ENCODE measurements at regions not wholly inside any gene's neighbourhood (a gene's known extent, or its start where the extent isn't known, plus 50 kb on each side); places are given as distances from the start of the nearest gene placed in this dataset.

DNA sequence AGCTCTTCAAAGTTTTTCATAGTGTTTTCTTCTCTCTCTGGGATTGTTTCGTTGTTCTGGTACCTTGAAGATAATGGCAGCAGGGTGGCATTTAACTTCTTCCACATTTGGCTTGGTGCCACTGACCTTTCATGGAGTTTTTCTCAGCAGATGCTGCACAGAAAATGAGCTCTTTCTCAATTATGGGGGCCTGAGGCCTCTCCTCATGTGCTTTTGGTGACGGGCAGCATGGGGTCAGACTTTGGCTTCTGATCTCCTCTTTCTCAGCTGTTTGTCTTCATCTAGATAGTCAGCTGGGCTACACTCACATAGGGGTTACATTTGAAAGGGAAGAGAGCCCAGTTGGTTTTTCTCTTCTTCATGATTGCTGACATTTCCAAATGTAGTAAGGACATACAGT, 76.3 kb downstream of the FAT3 start:
- TF ChIP-seq, protein P1, sequence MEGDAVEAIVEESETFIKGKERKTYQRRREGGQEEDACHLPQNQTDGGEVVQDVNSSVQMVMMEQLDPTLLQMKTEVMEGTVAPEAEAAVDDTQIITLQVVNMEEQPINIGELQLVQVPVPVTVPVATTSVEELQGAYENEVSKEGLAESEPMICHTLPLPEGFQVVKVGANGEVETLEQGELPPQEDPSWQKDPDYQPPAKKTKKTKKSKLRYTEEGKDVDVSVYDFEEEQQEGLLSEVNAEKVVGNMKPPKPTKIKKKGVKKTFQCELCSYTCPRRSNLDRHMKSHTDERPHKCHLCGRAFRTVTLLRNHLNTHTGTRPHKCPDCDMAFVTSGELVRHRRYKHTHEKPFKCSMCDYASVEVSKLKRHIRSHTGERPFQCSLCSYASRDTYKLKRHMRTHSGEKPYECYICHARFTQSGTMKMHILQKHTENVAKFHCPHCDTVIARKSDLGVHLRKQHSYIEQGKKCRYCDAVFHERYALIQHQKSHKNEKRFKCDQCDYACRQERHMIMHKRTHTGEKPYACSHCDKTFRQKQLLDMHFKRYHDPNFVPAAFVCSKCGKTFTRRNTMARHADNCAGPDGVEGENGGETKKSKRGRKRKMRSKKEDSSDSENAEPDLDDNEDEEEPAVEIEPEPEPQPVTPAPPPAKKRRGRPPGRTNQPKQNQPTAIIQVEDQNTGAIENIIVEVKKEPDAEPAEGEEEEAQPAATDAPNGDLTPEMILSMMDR (IDR thresholded peaks at IDR 0.05; ENCODE audit: unreplicated experiment), result no peak
- no peaks in the 10 kb centered on the region for H3K27me3 Mint-ChIP-seq
- H3K4me3 Mint-ChIP-seq (ENCODE audit: low read depth), result no peak overlapping the region
- H3K36me3 Mint-ChIP-seq (ENCODE audit: insufficient read depth), result no peaks in the 10 kb centered on the region
- no peaks in the 10 kb centered on the region for H3K4me1 Mint-ChIP-seq (ENCODE audit: low read depth)
- H3K9me3 Mint-ChIP-seq (ENCODE audit: low read depth), result no peaks in the 10 kb centered on the region
- no peak overlapping the region for H3K27ac Mint-ChIP-seq
- DNase-seq (ENCODE audit: low spot score, unreplicated experiment), result no peak

DNA sequence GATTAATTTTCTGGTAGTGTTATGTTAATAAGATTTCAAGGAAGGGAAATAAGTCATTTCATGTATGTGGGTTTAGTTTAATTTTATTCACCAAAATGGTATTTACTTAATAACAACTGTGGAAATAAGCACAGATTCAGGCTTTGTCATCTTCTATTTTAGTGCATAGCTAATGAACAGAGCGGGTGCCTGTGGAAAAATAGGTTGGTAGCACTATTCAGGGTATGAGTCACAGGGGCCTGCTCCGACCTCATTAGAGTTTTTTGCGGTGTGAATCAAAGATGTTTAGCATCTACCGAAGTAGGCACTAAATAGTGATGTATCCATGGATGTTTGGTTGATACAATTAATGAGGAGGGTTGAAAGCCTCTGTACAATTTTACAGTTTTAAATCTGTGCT, 78.2 kb downstream of the FAT3 start:
- Mint-ChIP-seq H3K27me3 (no peaks in the 10 kb centered on the region), H3K4me3 (ENCODE audit: low read depth) (no peak overlapping the region), H3K4me1 (ENCODE audit: low read depth) (no peaks in the 10 kb centered on the region), H3K27ac (no peak overlapping the region), H3K9me3 (ENCODE audit: low read depth) (no peaks in the 10 kb centered on the region), H3K36me3 (ENCODE audit: insufficient read depth) (no peaks in the 10 kb centered on the region)
- TF ChIP-seq, protein P1 (IDR thresholded peaks at IDR 0.05; ENCODE audit: unreplicated experiment), result no peak
- DNase-seq (ENCODE audit: low spot score, unreplicated experiment), result no peak

DNA sequence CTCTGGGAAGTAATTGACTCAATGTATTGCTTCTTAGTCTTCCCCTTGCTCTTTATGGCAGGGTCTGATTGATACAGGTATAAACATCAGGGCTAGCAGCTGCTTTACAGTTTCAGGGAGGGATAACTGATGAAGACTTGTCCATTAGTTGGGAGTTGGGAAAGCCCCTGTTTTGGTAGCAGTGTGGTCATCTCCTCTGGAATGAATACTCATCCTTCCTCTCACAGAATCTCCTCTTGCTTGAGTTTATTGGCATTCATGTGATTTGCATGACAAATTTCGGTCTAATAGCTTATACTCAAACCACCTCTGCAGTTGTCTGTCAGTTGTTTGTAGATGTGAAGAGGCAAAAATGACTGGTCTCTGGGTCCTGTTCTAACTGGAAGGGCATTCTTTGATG, 79.7 kb downstream of the FAT3 start:
- TF ChIP-seq, protein P1 (IDR thresholded peaks at IDR 0.05; ENCODE audit: unreplicated experiment), result no peak
- Mint-ChIP-seq H3K4me3 (ENCODE audit: low read depth) (no peak overlapping the region), H3K27ac (no peak overlapping the region), H3K4me1 (ENCODE audit: low read depth) (peaks cover 4% of the 10 kb centered on the region), H3K36me3 (ENCODE audit: insufficient read depth) (no peaks in the 10 kb centered on the region), H3K9me3 (ENCODE audit: low read depth) (no peaks in the 10 kb centered on the region), H3K27me3 (no peaks in the 10 kb centered on the region)
- DNase-seq (ENCODE audit: low spot score, unreplicated experiment), result no peak

DNA sequence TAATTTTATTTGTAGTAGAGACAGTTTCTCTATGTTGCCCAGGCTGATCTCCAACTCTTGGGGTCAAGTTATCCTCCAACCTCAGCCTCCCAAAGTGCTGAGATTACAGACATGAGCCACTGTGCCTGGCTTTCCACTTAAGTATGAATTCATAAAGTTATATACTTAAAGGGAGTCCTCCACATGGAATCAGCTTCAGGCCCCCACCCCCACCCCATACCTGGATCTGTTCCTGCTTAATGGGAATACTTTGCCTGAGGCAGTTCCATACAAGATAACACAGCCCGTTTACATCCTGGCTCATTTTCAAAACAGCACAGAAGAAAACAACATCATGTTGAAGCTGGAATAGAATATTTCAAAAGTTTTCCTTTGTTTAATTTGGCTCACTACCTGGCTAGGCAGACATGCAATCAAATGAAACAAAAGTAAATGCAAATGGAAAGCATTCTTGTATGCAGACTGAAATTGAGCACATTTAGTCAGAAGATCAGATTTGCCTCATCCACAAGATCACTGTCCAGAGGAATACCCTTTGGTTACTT, 82.4 kb downstream of the FAT3 start:
- no peak for DNase-seq (ENCODE audit: low spot score, unreplicated experiment)
- Mint-ChIP-seq H3K27me3 (no peaks in the 10 kb centered on the region), H3K27ac (no peak overlapping the region), H3K36me3 (ENCODE audit: insufficient read depth) (no peaks in the 10 kb centered on the region), H3K9me3 (ENCODE audit: low read depth) (no peaks in the 10 kb centered on the region), H3K4me3 (ENCODE audit: low read depth) (no peak overlapping the region), H3K4me1 (ENCODE audit: low read depth) (peaks cover 12% of the 10 kb centered on the region)
- TF ChIP-seq, protein P1 (IDR thresholded peaks at IDR 0.05; ENCODE audit: unreplicated experiment), result no peak

DNA sequence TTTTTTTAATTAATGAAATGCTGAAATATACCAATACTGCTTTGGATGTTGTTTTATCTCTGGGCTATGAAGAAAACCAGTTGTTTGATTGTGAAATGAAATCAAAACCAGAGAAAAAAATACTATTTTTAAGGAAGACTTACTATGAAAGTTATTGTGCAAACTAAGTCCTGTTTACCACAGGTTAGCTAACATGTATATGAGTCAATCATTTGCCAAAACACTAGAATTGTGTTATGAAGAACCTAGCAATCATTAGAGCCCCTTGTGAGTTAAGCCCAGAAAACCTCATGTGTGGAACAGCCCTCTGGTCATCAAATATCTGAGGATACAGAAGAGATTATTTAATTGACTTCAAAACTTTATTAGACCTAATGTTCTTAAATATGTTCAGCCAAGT, 83.7 kb downstream of the FAT3 start:
- Mint-ChIP-seq H3K4me1 (ENCODE audit: low read depth) (peaks cover 12% of the 10 kb centered on the region), H3K4me3 (ENCODE audit: low read depth) (no peak overlapping the region), H3K9me3 (ENCODE audit: low read depth) (no peaks in the 10 kb centered on the region), H3K27me3 (no peaks in the 10 kb centered on the region), H3K27ac (no peak overlapping the region), H3K36me3 (ENCODE audit: insufficient read depth) (no peaks in the 10 kb centered on the region)
- TF ChIP-seq, protein P1 (IDR thresholded peaks at IDR 0.05; ENCODE audit: unreplicated experiment), result no peak
- no peak for DNase-seq (ENCODE audit: low spot score, unreplicated experiment)

Data from progenitor cell of endocrine pancreas (in vitro differentiated cells).